ENCODE measurements at regions not wholly inside any gene's neighbourhood (a gene's known extent, or its start where the extent isn't known, plus 50 kb on each side); places are given as distances from the start of the nearest gene placed in this dataset.

DNA sequence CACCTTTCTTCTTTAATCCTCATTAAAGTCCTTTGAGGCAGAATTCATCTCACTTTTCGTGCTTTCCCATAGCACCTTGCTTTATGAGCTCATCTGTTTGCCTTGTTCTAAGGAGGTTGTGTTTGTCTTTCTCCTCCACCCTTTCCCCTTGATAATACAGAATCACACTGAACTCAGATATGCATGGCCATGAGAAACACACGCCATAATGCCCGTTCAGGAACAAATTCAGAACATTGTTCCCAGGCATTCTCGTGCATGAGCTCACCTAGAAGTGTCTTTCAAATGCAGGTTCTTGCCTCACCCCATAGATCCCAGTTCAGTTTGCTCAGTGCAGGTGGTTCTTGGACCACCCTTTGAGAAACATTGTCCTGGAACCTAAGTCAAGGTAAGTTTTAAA is 71.1 kb downstream of the TMEM114 start:
- H3K4me1 ChIP-seq = no peaks in the 10 kb centered on the region
- TF ChIP-seq, protein P1, sequence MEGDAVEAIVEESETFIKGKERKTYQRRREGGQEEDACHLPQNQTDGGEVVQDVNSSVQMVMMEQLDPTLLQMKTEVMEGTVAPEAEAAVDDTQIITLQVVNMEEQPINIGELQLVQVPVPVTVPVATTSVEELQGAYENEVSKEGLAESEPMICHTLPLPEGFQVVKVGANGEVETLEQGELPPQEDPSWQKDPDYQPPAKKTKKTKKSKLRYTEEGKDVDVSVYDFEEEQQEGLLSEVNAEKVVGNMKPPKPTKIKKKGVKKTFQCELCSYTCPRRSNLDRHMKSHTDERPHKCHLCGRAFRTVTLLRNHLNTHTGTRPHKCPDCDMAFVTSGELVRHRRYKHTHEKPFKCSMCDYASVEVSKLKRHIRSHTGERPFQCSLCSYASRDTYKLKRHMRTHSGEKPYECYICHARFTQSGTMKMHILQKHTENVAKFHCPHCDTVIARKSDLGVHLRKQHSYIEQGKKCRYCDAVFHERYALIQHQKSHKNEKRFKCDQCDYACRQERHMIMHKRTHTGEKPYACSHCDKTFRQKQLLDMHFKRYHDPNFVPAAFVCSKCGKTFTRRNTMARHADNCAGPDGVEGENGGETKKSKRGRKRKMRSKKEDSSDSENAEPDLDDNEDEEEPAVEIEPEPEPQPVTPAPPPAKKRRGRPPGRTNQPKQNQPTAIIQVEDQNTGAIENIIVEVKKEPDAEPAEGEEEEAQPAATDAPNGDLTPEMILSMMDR (IDR thresholded peaks at IDR 0.05) = no peak
- DNase-seq (no peak), ATAC-seq (no peak)
- no peaks in the 10 kb centered on the region for H3K9me3 ChIP-seq
- no peak overlapping the region for H3K4me3 ChIP-seq
- H3K27me3 ChIP-seq = no peaks in the 10 kb centered on the region
- intact Hi-C loops (cut with DNase I) = no loop called here
- H3K36me3 ChIP-seq = no peaks in the 10 kb centered on the region
- H3K27ac ChIP-seq = no peak overlapping the region

DNA sequence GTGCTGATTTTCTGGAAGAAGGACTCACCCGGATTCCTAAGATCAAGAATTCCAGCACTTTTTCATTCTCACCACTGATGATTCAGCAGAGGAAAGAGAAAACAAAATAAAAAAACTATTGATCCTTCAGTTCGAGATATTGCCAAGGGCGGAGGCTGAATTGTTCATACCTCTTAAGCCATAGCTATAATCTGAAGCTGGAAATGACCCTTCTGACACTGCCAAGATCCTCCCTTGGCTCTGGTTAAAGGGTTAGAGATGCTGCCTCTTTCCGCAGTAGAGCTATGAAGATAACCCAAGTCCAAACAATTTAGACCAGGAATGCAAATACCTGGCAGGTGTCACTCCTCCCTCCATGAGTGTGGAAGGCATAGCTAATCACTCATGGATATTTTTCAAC is 73.0 kb downstream of the TMEM114 start:
- no peaks in the 10 kb centered on the region for H3K9me3 ChIP-seq
- no peak overlapping the region for H3K4me3 ChIP-seq
- intact Hi-C loops (cut with DNase I) = no loop called here
- no peaks in the 10 kb centered on the region for H3K27me3 ChIP-seq
- TF ChIP-seq, protein P1 (IDR thresholded peaks at IDR 0.05) = no peak
- no peak for DNase-seq
- no peak for ATAC-seq
- H3K36me3 ChIP-seq = no peaks in the 10 kb centered on the region
- H3K27ac ChIP-seq = no peak overlapping the region
- no peaks in the 10 kb centered on the region for H3K4me1 ChIP-seq

DNA sequence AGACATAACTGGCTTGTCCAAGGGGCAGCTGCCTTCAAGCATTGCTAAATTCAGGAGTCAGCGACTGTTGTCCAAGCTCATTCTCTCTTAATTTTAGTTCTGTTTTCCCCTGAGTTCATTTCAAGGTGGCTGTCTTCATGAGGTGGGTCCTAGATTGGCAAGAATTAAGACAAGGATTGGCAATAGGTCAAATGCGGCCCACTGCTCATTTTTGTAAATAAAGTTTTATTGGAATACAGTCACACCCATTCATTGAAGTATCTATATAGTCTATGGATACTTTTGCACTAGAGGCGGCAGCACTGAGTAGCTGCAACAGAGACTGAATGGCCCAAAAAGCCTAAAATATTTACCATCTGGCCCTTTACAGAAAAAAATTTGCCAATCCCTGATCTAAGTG is 73.8 kb downstream of the TMEM114 start:
- no peak for DNase-seq
- intact Hi-C loops (cut with DNase I) = no loop called here
- H3K4me1 ChIP-seq = no peaks in the 10 kb centered on the region
- no peaks in the 10 kb centered on the region for H3K27me3 ChIP-seq
- TF ChIP-seq, protein P1 (IDR thresholded peaks at IDR 0.05) = no peak
- H3K27ac ChIP-seq = no peak overlapping the region
- no peak for ATAC-seq
- H3K9me3 ChIP-seq = no peaks in the 10 kb centered on the region
- no peak overlapping the region for H3K4me3 ChIP-seq
- no peaks in the 10 kb centered on the region for H3K36me3 ChIP-seq

DNA sequence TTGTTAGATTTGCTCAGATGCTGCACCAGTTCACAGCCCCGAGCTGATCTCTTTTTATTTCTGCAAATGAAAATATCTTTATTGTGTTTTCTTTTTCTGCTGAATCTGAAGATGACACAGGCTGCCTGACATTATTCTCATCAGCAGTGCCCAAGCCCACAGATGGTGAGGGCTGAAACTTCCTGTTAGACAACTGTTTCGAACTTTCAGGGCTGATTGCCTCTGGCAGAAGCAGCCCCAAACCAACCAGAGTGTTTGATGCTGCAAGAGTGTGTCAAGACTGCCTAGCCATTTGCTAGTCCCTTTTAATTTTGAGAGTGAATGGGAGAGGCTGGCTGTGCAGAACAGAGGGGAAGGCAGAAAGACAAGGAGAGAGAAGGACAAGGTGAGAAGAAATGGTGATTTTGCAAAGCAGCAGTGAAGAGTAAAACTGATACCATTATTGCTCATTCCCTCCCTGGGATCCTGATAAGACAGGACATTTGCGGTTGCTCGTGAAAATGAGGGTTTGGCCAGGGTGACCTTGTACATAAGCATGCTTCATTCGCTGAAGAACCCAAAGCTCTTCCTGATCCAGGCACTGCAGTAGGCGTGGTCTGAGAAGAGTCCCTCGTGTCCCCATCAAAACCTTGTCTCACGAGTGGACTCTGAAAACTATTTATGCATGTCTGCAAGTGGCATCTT is 77.2 kb downstream of the TMEM114 start:
- H3K27ac ChIP-seq = no peak overlapping the region
- no peak for ATAC-seq
- H3K4me3 ChIP-seq = no peak overlapping the region
- intact Hi-C loops (cut with DNase I) = no loop called here
- no peaks in the 10 kb centered on the region for H3K9me3 ChIP-seq
- no peaks in the 10 kb centered on the region for H3K36me3 ChIP-seq
- H3K4me1 ChIP-seq = no peaks in the 10 kb centered on the region
- H3K27me3 ChIP-seq = no peaks in the 10 kb centered on the region
- TF ChIP-seq, protein P1 (IDR thresholded peaks at IDR 0.05) = no peak
- no peak for DNase-seq

DNA sequence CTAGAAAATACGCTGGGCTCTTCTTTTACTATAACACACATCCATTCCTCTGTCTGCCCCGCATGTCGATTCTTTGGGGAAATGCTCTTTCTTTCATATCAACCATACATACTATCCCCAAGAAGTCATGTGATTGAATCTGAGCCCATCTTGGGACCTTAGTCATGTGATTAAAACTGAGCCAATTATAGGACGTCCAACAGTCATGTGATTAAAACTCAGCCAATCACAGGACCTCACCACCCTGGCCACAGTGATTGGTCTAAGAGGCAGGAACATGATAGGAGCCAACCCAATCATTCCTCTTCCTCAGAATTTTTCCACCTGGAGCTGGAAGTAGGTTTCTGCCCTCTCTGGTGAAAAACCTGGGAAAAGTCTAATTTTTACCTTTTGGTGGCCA is 78.8 kb downstream of the TMEM114 start:
- intact Hi-C loops (cut with DNase I) = no loop called here

More for the DNA sequence above, 78.8 kb downstream of the TMEM114 start:
- no peaks in the 10 kb centered on the region for H3K4me1 ChIP-seq
- H3K27me3 ChIP-seq = no peaks in the 10 kb centered on the region
- H3K36me3 ChIP-seq = no peaks in the 10 kb centered on the region
- DNase-seq (no peak), ATAC-seq (no peak)
- no peaks in the 10 kb centered on the region for H3K9me3 ChIP-seq
- no peak overlapping the region for H3K4me3 ChIP-seq
- TF ChIP-seq, protein P1 (IDR thresholded peaks at IDR 0.05) = no peak
- no peak overlapping the region for H3K27ac ChIP-seq

Data from upper lobe of right lung (tissue), 1 donor.